ENCODE measurements at regions not wholly inside any gene's neighbourhood (a gene's known extent, or its start where the extent isn't known, plus 50 kb on each side); places are given as distances from the start of the nearest gene placed in this dataset.

GRCh38 chr14:101024686-101025085 lies 121.2 kb upstream of the RTL1 start (continued):
- TF ChIP-seq, protein P1, sequence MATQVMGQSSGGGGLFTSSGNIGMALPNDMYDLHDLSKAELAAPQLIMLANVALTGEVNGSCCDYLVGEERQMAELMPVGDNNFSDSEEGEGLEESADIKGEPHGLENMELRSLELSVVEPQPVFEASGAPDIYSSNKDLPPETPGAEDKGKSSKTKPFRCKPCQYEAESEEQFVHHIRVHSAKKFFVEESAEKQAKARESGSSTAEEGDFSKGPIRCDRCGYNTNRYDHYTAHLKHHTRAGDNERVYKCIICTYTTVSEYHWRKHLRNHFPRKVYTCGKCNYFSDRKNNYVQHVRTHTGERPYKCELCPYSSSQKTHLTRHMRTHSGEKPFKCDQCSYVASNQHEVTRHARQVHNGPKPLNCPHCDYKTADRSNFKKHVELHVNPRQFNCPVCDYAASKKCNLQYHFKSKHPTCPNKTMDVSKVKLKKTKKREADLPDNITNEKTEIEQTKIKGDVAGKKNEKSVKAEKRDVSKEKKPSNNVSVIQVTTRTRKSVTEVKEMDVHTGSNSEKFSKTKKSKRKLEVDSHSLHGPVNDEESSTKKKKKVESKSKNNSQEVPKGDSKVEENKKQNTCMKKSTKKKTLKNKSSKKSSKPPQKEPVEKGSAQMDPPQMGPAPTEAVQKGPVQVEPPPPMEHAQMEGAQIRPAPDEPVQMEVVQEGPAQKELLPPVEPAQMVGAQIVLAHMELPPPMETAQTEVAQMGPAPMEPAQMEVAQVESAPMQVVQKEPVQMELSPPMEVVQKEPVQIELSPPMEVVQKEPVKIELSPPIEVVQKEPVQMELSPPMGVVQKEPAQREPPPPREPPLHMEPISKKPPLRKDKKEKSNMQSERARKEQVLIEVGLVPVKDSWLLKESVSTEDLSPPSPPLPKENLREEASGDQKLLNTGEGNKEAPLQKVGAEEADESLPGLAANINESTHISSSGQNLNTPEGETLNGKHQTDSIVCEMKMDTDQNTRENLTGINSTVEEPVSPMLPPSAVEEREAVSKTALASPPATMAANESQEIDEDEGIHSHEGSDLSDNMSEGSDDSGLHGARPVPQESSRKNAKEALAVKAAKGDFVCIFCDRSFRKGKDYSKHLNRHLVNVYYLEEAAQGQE (IDR thresholded peaks at IDR 0.05; ENCODE audit: unreplicated experiment), result no peak
- TF ChIP-seq EZH2 (IDR thresholded peaks at IDR 0.05; ENCODE audit: low read depth, unreplicated experiment) (no peak), CREB1 (CRISPR knock-in tag; IDR thresholded peaks at IDR 0.05; ENCODE audit: low read depth) (no peak), ZNF331 (CRISPR knock-in tag; IDR thresholded peaks at IDR 0.05; ENCODE audit: low read depth) (no peak), POLR2AphosphoS5 (IDR thresholded peaks at IDR 0.05; ENCODE audit: low read depth) (no peak), NANOG (IDR thresholded peaks at IDR 0.05; ENCODE audit: borderline replicate concordance) (no peak), JUNB (IDR thresholded peaks at IDR 0.05; ENCODE audit: unreplicated experiment) (no peak)
- TF ChIP-seq, protein P2, sequence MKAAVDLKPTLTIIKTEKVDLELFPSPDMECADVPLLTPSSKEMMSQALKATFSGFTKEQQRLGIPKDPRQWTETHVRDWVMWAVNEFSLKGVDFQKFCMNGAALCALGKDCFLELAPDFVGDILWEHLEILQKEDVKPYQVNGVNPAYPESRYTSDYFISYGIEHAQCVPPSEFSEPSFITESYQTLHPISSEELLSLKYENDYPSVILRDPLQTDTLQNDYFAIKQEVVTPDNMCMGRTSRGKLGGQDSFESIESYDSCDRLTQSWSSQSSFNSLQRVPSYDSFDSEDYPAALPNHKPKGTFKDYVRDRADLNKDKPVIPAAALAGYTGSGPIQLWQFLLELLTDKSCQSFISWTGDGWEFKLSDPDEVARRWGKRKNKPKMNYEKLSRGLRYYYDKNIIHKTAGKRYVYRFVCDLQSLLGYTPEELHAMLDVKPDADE (IDR thresholded peaks at IDR 0.05), result no peak

- peaks cover 11% of the 10 kb centered on the region for H3K27me3 Mint-ChIP-seq (ENCODE audit: insufficient read depth, low read depth, poor library complexity)
- Histone ChIP-seq H3K27ac (ENCODE audit: low read depth) (no peak overlapping the region), H3K36me3 (ENCODE audit: insufficient read depth) (no peaks in the 10 kb centered on the region), H3K4me1 (ENCODE audit: insufficient read depth) (no peaks in the 10 kb centered on the region), H3K9me2 (ENCODE audit: insufficient read depth) (no peaks in the 10 kb centered on the region), H2AFZ (no peak overlapping the region), H4K20me1 (replicated peaks; ENCODE audit: insufficient read depth) (no peaks in the 10 kb centered on the region), H3K4me2 (no peak overlapping the region), H3K4me3 (no peak overlapping the region), H3K27me3 (ENCODE audit: insufficient read depth) (no peaks in the 10 kb centered on the region), H3K79me2 (replicated peaks; ENCODE audit: insufficient read depth) (no peaks in the 10 kb centered on the region), H3F3A (replicated peaks; ENCODE audit: low read depth) (no peaks in the 10 kb centered on the region)
- no peak overlapping the region for H3K27ac Mint-ChIP-seq
- ATAC-seq, result no peak
- peaks cover 39% of the 10 kb centered on the region for H3K9me3 Mint-ChIP-seq
- H3K4me3 Mint-ChIP-seq, result no peak overlapping the region
- no peaks in the 10 kb centered on the region for H3K4me1 Mint-ChIP-seq
- DNase-seq (ENCODE audit: low spot score), result no peak
- peaks cover 4% of the 10 kb centered on the region; the same call in 2 of the 3 replicates for H3K36me3 Mint-ChIP-seq (ENCODE audit: low read depth)
- TF ChIP-seq, protein P2 (IDR thresholded peaks at IDR 0.05), result no peak
- TF ChIP-seq POLR2AphosphoS5 (IDR thresholded peaks at IDR 0.05; ENCODE audit: low read depth) (no peak), CREB1 (CRISPR knock-in tag; IDR thresholded peaks at IDR 0.05; ENCODE audit: low read depth) (no peak), ZNF462 (CRISPR knock-in tag; IDR thresholded peaks at IDR 0.05) (no peak), EZH2phosphoT487 (IDR thresholded peaks at IDR 0.05; ENCODE audit: unreplicated experiment) (no peak), STAT1 (IDR thresholded peaks at IDR 0.05; ENCODE audit: unreplicated experiment) (no peak), NANOG (IDR thresholded peaks at IDR 0.05; ENCODE audit: borderline replicate concordance) (no peak), EZH2 (IDR thresholded peaks at IDR 0.05; ENCODE audit: low read depth, unreplicated experiment) (no peak)
These were observed 121.6 kb upstream of the RTL1 start for GRCh38 chr14:101025131-101025530.
